GM19395 (cell line): ENCODE measurements at regions not wholly inside any gene's neighbourhood (a gene's known extent, or its start where the extent isn't known, plus 50 kb on each side); places are given as distances from the start of the nearest gene placed in this dataset.
A peak's percentile ranks its signal among the peaks of the same experiment; 100 is the strongest.
"Not testable (repeated sequence)": the region's sequence is repeated elsewhere in the genome, so short reads cannot be mapped to it uniquely, and the experiment has no call there.

Experiments used
- ATAC-seq: cut with Tn5 transposase; IDR thresholded peaks from one replicate; pipeline ENCODE4 v1.9.1; 2021; ENCODE audit warnings: mild to moderate bottlenecking, moderate library complexity; ENCODE audit not compliant: unreplicated experiment

DNA sequence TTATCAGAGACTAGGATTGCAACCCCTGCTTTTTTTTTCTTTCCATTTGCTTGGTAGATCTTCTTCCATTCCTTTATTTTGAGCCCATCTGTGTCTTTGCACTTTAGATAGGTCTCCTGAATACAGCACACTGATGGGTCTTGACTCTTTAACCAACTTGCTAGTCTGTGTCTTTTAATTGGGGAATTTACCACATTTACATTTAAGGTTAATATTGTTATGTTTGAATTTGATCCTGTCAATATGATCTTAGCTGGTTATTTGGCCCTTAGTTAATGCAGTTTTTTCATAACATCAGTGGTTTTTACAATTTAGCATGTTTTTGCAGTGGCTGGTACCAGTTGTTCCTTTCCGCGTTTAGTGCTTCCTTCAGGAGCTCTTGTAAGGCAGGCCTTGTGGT is 437.2 kb downstream of the ARL4A start:
- ATAC-seq = not testable (repeated sequence)

DNA sequence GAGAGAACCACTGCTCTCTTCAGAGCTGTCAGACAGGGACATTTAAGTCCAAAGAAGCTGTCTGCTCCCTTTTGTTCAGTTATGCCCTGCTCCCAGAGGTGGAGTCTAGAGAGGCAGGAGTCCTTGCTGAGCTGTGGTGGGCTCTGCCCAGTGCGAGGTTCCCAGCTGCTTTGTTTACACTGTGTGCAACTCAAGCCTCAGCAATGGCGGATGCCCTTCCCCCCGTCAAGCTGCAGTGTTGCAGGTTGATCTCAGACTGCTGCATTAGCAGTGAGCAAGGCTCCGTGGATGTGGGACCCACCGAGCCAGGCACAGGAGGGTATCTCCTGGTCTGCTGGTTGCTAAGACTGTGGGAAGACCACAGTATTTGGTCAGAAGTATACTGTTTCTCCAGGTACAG is 438.9 kb downstream of the ARL4A start:
- no peak for ATAC-seq

DNA sequence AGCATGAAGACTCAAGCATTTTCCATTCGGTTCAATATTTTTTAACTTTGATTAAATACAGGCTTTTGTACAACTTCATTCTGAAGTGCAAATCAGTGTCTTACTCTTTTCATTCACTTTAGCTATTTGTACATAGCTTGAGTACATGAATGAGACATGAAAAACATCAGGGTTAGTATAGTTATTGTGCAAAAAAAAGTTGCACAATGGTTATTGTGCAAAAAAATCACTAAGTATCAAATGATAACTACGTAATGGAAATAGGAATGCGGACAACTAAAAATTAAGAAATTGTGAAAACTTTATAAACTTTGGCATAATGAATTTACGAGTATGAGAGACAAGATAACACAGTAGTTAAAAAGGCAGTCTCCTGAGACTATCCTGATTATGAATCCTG is 442.9 kb downstream of the ARL4A start:
- no peak for ATAC-seq

DNA sequence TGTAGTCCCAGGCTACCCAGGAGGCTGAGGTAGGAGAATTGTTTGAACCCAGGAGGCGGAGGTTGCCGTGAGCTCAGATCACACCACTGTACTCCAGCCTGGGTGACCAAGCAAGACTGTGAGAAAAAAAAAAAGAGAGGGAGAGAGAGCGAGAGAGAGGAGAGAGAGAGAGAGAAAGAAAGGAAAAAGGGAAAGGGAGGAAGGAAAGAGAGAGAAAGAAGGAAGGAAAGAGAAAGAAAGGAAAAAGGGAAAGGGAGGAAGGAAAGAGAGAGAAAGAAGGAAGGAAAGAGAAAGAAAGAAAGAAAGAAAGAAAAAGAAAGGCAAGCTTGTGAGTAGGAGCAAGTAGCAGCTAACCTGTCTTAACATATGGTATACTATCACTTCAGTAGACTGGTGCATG is 443.5 kb downstream of the ARL4A start:
- ATAC-seq = not testable (repeated sequence)

DNA sequence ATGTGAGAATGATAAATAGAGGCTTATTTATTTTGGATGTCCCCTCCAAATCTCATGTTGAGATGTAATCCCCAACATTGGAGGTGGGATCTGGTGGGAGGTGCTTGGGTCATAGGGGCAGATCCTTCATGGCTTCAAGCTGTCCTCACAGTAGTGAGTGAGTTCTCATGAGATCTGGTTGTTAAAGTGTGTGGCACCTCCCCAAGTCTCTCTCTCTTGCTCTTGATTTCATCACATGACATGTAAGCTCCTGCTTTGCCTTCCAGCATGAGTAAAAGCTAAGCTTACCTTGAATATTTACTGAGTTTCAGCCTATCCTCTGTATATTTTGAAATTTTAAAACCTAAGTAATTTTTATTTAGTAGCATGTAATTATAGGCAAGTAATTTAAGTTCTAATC is 444.9 kb downstream of the ARL4A start:
- no peak for ATAC-seq

DNA sequence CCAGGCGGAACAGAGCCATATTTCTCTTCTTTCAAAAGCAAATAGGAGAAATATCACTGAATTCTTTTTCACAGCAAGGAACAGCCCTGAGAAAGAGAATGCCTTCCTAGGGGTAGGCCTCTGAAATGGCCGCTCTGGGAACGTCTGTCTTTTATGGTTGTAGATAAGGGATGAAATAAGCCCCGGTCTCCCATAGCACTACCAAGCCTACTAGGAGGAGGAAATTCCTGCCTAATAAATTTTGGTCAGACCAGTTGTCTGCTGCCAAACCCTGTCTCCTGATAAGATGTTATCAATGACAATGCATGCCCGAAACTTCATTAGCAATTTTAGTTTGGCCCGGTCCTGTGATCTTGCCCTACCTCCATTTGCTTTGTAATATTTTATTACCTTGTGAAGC is 448.9 kb downstream of the ARL4A start:
- not testable (repeated sequence) for ATAC-seq

DNA sequence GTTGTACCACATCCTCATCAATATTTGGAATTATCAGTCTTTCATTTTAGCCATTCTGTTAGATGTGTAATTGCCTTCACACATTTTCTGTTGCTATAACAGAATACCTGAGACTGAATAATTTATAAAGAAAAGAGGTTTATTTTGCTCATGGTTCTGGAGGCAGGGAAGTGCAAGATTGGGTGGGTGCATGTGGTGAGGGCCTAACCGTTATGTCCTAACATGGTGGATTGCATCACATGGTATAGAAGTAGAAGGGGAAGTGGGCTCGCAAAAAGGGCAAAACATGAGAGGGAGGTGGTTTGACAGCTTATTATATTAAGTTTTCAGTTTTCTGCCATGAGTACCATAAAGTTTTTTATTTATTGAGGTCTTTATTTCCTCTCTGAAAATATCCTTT is 452.0 kb downstream of the ARL4A start:
- ATAC-seq = no peak

DNA sequence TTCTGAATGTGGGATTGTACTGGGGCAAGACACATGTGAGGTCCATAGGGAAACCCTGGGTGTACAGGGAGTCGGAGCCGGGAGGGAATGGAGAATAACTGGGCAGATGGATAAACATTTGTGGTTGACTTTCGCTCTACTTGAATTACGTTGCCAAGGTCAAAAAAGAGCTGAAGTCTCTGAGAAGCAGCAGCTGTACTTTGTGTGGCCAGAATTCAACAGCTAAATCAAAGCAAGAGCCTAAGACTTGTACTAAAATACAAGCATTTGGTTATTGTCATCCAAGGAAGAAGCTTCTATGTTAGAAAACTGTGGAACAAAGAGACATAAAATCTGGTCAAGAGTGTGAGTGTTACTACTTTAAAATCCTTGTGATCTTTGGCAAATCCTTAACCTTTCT is 457.2 kb downstream of the ARL4A start:
- ATAC-seq = no peak

DNA sequence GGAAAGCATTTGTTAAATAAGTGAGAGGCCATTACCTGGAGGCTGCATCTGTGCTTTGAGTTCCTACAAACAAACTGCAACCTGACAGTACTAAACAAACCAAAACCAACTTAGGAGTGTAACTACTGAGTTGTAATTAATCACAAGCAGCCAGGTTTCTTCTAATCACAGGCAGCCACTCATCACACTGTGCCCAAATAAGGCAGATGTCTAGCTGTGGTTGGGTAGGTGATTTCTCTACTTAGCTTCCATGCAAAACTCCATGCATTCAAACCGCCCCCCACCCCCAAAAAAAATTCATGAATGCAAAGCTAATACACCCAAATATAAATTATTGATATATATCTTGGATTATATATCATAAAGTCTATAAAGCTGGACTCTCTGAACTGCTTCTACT is 461.1 kb downstream of the ARL4A start:
- no peak for ATAC-seq

DNA sequence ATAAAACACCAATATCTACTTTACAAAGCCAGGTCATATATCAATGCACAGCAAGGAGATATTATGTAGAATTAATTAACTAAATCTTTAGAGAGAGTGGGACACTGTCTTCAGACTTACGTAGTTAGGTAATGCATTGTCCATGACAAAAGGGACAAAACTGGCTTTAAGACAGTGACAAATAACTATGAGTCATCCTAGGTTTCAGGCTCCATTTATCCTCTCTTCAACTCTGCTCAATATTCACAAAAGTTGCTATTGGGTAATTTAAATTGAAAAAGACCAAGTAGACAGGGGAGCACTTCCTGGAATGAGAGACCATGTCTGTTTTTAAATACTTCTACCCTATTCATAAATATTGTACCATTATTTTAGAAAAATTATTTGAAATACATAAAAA is 464.5 kb downstream of the ARL4A start:
- ATAC-seq = no peak

DNA sequence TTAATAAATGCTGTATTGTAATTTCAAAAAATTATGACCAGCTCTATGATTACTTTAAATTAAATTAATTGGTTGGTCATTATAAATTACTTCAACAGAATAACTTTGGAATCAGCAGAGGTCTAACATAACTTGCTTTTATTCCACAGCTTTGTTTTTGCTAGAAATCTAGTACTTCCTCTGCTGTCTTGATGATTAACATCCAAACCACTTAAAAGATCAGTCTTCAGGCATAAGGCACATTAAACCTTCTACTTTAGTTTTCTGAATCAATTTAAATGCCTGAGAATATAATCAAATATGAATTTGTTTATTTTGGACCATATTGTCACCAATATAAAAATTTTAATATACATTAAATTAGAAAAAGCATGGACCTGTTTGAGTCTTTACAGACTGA is 465.3 kb downstream of the ARL4A start:
- no peak for ATAC-seq

DNA sequence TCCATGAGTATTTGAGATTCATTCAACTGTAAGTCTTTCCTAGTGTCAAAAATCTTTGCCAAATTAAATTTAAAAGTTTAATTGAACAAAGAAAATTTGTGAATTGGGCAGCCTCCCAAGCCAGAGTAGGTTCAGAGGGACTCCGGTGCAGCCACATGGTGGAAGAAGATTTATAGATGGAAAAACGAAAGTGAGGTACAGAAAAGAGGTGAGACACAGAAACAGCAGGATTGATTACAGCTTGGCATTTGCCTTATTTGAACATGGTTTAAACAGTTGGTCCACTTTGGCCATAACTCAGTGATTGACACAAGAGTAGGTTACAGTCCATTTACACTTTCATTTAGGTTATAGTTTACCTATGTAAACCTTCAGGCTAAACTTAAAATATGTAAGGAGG is 465.8 kb downstream of the ARL4A start:
- ATAC-seq = no peak

DNA sequence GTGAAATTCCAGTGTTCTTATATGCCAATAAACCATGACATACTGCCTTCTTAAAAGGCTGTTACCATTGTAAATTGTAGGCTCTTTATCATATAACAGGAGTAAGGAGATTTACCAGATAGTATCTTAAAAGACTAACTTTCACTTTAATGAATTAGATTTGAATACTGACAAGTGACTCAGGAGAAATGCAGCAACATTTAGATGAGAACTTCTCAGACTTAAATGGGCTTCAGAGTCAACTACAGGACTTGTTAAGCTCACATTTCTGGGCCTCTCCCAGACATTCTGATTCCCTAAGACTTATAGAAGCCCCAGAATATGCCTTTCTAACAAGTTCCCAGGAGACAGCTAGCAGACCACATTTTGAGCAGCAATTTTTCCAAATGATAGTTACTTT is 466.3 kb downstream of the ARL4A start:
- no peak for ATAC-seq

DNA sequence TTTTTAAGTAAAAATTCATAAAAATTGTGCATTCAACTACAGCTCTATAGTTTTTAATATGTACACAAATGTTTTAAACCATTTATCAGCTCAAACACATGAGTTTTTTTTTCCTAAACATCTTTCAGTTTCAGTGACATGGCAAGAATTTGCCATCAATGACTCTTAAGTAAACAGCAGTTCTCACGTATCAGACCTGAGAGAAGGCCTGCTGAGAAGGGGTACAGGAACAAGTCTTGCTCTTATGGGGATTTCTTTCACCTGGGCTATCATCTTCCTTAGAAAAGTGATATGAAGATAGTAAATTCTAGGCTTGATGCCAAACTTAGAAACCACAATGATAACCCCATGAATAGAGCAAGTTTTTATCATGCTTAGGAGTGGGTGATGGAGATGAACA is 467.8 kb downstream of the ARL4A start:
- no peak for ATAC-seq

DNA sequence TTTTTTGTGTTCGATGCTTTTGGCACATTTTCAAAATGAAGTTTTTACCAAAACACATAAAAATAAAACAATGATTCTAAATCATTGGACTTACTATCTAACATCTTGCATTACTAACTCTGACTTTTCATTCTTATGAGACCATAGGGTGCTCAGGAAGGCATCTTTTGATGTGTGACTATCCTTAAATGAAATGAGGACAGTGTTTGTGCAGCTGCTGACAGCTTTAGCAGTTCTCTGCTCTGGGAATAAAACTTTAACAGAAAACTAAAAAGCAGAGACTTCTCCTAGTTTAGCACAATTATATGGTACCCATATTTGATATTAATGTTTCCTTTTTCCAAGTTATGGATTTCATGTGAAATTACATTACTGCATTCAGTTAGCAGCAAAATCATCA is 471.6 kb downstream of the ARL4A start:
- no peak for ATAC-seq

DNA sequence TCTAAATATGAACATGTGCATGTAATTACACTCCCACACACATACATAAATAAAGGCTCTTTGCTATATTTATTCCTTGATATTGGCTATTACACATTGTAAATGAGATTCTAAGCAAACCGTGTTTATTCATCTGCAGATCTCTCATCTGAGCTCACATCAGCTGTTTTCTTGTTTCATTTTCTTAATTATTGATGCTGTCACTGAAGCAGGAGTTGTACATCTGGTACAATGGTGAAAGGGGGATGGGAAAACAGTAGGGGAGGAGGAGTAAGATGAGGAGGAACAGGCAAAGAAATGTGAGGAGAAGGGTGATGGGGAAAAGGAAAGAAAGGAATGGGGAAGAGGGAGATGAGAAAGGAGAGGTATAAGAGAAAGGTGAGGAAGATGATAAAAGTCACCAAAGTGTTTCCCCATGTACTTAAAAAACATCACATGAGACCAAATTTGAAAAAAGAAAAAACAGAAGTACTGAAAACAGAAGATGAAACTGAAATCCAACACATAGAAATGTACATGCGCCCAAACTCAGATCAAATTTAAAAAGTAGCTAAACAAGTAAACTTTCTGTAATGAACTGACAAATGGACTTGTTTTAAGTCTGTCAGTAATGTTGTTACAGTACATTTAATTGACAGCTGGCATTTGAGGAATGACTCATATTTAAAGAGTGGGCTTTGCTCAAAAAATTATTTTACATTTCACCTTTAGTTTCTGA is 472.2 kb downstream of the ARL4A start:
- ATAC-seq = peak; percentile 64

DNA sequence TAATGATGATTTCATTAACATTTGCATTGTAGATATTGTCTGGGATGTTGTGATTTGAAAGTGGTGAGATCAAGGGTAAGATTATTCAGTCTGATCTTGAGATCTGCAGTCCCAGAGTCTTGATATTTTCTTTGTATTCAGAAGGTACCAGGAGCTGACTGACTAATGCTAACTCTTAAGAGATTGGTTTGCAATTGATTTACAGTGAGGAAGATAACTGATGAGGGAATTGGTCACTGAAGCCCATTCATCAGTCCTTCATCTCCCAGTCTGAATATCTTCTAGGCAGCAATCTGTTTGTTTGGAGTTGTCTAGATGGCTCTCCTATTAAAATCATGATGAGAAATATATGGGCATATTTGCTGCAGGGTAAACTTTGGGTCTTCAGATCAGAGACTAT is 473.7 kb downstream of the ARL4A start:
- no peak for ATAC-seq

DNA sequence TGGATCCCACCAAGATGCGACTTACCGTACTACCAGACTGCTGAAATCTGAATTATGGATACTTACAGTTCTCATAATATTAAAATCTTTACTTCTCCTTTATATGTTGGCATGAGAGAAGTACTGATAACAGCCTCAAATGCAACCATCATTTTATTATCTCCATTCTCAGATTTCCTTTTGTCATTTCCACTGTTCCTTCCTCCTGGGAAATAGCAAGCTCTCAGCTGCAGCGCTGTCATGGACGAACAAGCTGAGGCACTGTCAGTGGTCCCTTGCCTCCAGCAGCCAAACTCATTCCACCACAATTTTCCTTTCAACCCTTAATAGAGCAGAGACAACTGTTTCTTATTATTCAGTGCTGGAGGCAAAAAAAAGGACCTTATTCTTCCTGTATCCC is 478.4 kb downstream of the ARL4A start:
- no peak for ATAC-seq

DNA sequence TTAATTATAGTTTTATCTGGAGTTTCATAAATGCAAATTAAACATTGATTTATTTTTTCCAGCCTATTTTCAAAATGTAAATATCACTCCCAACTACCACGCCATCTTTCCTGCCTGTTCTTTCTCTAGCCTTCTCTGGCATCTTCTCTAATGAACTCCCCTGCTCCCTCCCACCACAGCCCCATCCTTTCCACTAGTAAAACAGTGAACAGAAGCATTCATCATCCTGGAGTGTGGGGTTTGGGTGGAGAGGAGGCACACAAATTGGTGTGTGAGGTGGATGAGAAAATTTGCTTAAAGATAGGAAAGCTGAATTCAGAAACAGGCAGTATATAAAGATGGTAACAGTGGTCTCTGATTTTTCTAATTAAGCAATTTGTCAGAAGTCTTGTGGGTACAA is 479.4 kb downstream of the ARL4A start:
- no peak for ATAC-seq

DNA sequence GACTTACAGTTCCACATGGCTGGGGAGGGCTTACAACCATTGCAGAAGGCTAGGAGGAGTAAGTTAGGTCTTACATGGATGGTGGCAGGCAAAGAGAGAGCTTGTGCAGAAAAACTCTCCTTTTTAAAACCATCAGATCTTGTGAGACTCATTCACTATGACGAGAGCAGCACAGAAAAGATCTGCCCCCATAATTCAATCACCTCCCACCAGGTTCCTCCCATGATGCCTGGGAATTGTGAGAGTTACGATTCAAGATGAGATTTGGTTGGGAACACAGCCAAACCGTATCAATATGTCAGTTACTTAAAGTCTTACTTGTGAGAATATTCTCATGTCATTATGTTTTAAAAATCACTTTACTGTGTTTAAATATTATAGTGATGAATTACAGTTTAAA is 481.9 kb downstream of the ARL4A start:
- no peak for ATAC-seq

DNA sequence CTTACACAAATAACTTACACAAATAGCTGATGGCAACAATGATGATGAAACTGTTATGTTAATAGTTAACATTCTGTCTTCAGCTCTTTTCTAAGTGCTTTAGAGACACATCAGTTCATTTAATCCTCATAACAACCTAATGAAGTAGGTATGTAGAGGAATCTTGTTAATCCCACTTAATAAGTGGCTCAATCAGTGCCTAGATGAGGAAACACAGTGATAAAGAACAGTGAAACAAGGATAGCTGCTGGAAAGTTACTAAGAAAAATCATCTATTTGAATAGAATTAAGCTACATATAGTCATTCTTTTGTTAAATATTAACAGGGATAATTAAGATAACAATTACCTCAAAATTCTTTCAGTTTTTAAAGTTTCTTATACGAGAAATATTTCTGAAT is 487.6 kb downstream of the ARL4A start:
- no peak for ATAC-seq

DNA sequence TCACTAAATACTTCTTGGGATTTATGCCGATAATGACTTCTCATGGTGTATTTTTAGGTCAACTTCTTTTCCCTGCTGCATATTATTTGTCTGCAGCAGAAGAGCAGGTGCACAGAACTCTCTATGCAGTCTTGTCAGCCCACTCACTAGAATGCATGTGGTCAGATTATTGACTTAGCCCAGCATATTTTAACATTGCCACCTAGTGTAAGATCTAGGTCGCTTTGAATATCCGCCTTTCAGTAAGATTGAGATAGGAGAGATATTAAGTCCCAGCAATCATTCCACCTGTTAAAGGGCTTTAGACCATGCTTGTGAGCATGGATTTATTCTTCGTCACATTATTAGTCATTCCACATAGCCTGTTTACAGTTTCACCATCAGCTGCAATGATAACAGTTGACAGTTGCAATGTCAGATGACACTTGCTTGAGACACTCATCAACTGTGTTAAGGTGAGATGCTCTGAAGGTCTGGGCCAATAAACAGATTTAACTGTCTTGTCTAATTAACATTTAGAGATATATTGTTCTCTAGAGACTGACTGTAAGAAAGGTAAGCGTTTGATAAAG is 491.7 kb downstream of the ARL4A start:
- ATAC-seq = no peak
